ENCODE measurements at regions not wholly inside any gene's neighbourhood (a gene's known extent, or its start where the extent isn't known, plus 50 kb on each side); places are given as distances from the start of the nearest gene placed in this dataset.

GRCh38 chr4:186839122-186840037 is 115.7 kb upstream of the FAT1 start:
- TF ChIP-seq FOXK2 (IDR thresholded peaks at IDR 0.05) (no peak), HDGF (IDR thresholded peaks at IDR 0.05; ENCODE audit: borderline replicate concordance) (no peak), ELF4 (IDR thresholded peaks at IDR 0.05) (no peak), PKNOX1 (IDR thresholded peaks at IDR 0.05) (no peak), ZNF384 (IDR thresholded peaks at IDR 0.05) (no peak), CTBP1 (IDR thresholded peaks at IDR 0.05; ENCODE audit: borderline replicate concordance) (no peak), TARDBP (IDR thresholded peaks at IDR 0.05) (no peak), SP1 (IDR thresholded peaks at IDR 0.05) (no peak), FOXA1 (IDR thresholded peaks at IDR 0.05) (no peak), ARNT (IDR thresholded peaks at IDR 0.05) (no peak), NFRKB (IDR thresholded peaks at IDR 0.05) (no peak), SUZ12 (IDR thresholded peaks at IDR 0.05) (no peak), BHLHE40 (IDR thresholded peaks at IDR 0.05; ENCODE audit: borderline replicate concordance) (no peak), L3MBTL2 (conservative IDR thresholded peaks at IDR 0.05) (no peak), LEF1 (IDR thresholded peaks at IDR 0.05; ENCODE audit: borderline replicate concordance) (no peak)
- CTCF ChIA-PET, result no interaction called here
- DNase-seq (ENCODE audit: extremely low spot score), result no peak
- POLR2A ChIA-PET, result no interaction called here

GRCh38 chr4:186840222-186840701 is 116.6 kb upstream of the FAT1 start:
- TF ChIP-seq SP1 (IDR thresholded peaks at IDR 0.05), result no peak
- TF ChIP-seq CTBP1 (IDR thresholded peaks at IDR 0.05; ENCODE audit: borderline replicate concordance), result no peak
- TF ChIP-seq PKNOX1 (IDR thresholded peaks at IDR 0.05), result no peak
- TF ChIP-seq ZNF384 (IDR thresholded peaks at IDR 0.05), result no peak
- no peak for TF ChIP-seq FOXA1 (IDR thresholded peaks at IDR 0.05)
- no peak for TF ChIP-seq FOXM1 (IDR thresholded peaks at IDR 0.05; ENCODE audit: borderline replicate concordance)
- TF ChIP-seq TARDBP (IDR thresholded peaks at IDR 0.05), result no peak
- TF ChIP-seq L3MBTL2 (conservative IDR thresholded peaks at IDR 0.05), result no peak
- TF ChIP-seq NFRKB (IDR thresholded peaks at IDR 0.05), result no peak
- no peak for TF ChIP-seq ELF4 (IDR thresholded peaks at IDR 0.05)
- no peak for TF ChIP-seq FOXK2 (IDR thresholded peaks at IDR 0.05)
- TF ChIP-seq HDGF (IDR thresholded peaks at IDR 0.05; ENCODE audit: borderline replicate concordance), result no peak
- no peak for TF ChIP-seq LEF1 (IDR thresholded peaks at IDR 0.05; ENCODE audit: borderline replicate concordance)
- no peak for TF ChIP-seq SUZ12 (IDR thresholded peaks at IDR 0.05)
- ChIA-PET CTCF (no interaction called here), POLR2A (no interaction called here)
- DNase-seq (ENCODE audit: extremely low spot score), result no peak

- CTCF ChIA-PET, result no interaction called here
- TF ChIP-seq BHLHE40 (IDR thresholded peaks at IDR 0.05; ENCODE audit: borderline replicate concordance) (no peak), FOXK2 (IDR thresholded peaks at IDR 0.05) (no peak), FOXA1 (IDR thresholded peaks at IDR 0.05) (no peak), ZNF384 (IDR thresholded peaks at IDR 0.05) (no peak), NFRKB (IDR thresholded peaks at IDR 0.05) (no peak), PKNOX1 (IDR thresholded peaks at IDR 0.05) (no peak), FOXM1 (IDR thresholded peaks at IDR 0.05; ENCODE audit: borderline replicate concordance) (no peak), TARDBP (IDR thresholded peaks at IDR 0.05) (no peak), SP1 (IDR thresholded peaks at IDR 0.05) (no peak), SUZ12 (IDR thresholded peaks at IDR 0.05) (no peak), ARNT (IDR thresholded peaks at IDR 0.05) (no peak), LEF1 (IDR thresholded peaks at IDR 0.05; ENCODE audit: borderline replicate concordance) (no peak), CTBP1 (IDR thresholded peaks at IDR 0.05; ENCODE audit: borderline replicate concordance) (no peak), L3MBTL2 (conservative IDR thresholded peaks at IDR 0.05) (no peak), ELF4 (IDR thresholded peaks at IDR 0.05) (no peak), HDGF (IDR thresholded peaks at IDR 0.05; ENCODE audit: borderline replicate concordance) (no peak)
- DNase-seq (ENCODE audit: extremely low spot score), result no peak
- POLR2A ChIA-PET, result no interaction called here
These were observed 117.2 kb upstream of the FAT1 start for GRCh38 chr4:186840771-186841301.

GRCh38 chr4:186844059-186844681 is 120.5 kb upstream of the FAT1 start:
- DNase-seq (ENCODE audit: extremely low spot score), result no peak
- ChIA-PET CTCF (interaction anchor here (1.0 kb wide), 1 partner anchor 56 kb away, joined by 5 read pairs; no protein-coding TSS in a partner anchor), POLR2A (interaction anchor here (0.9 to 1.4 kb wide), 3 partner anchors 13 to 22 kb away, joined by 3 to 4 read pairs (median 3); no protein-coding TSS in a partner anchor)
- TF ChIP-seq CTBP1 (IDR thresholded peaks at IDR 0.05; ENCODE audit: borderline replicate concordance), result no peak
- no peak for TF ChIP-seq SUZ12 (IDR thresholded peaks at IDR 0.05)
- no peak for TF ChIP-seq ZNF384 (IDR thresholded peaks at IDR 0.05)
- TF ChIP-seq FOXM1 (IDR thresholded peaks at IDR 0.05; ENCODE audit: borderline replicate concordance), result no peak
- TF ChIP-seq TARDBP (IDR thresholded peaks at IDR 0.05), result no peak
- TF ChIP-seq SP1 (IDR thresholded peaks at IDR 0.05), result no peak
- TF ChIP-seq FOXA1 (IDR thresholded peaks at IDR 0.05), result no peak
- no peak for TF ChIP-seq LEF1 (IDR thresholded peaks at IDR 0.05; ENCODE audit: borderline replicate concordance)
- no peak for TF ChIP-seq BHLHE40 (IDR thresholded peaks at IDR 0.05; ENCODE audit: borderline replicate concordance)
- TF ChIP-seq ARNT (IDR thresholded peaks at IDR 0.05), result no peak
- no peak for TF ChIP-seq FOXK2 (IDR thresholded peaks at IDR 0.05)
- no peak for TF ChIP-seq PKNOX1 (IDR thresholded peaks at IDR 0.05)
- TF ChIP-seq HDGF (IDR thresholded peaks at IDR 0.05; ENCODE audit: borderline replicate concordance), result no peak
- TF ChIP-seq L3MBTL2 (conservative IDR thresholded peaks at IDR 0.05), result no peak
- no peak for TF ChIP-seq ELF4 (IDR thresholded peaks at IDR 0.05)
- no peak for TF ChIP-seq NFRKB (IDR thresholded peaks at IDR 0.05)
